H1 (cell line): ENCODE measurements at regions not wholly inside any gene's neighbourhood (a gene's known extent, or its start where the extent isn't known, plus 50 kb on each side); places are given as distances from the start of the nearest gene placed in this dataset.
"Not testable (repeated sequence)": the region's sequence is repeated elsewhere in the genome, so short reads cannot be mapped to it uniquely, and the experiment has no call there.

Source experiments
- GABPA ChIP-seq: IDR thresholded peaks from 2 replicates; pipeline ENCODE4 v1.6.1; 2011; ENCODE audit warnings: mild to moderate bottlenecking, low read length, moderate library complexity, borderline replicate concordance; ENCODE audit not compliant: insufficient read depth
- JUN ChIP-seq: IDR thresholded peaks from 2 replicates; pipeline ENCODE4 v1.6.1; 2011; ENCODE audit warnings: low read depth, mild to moderate bottlenecking, improper control_type of control experiment, low read length

DNA sequence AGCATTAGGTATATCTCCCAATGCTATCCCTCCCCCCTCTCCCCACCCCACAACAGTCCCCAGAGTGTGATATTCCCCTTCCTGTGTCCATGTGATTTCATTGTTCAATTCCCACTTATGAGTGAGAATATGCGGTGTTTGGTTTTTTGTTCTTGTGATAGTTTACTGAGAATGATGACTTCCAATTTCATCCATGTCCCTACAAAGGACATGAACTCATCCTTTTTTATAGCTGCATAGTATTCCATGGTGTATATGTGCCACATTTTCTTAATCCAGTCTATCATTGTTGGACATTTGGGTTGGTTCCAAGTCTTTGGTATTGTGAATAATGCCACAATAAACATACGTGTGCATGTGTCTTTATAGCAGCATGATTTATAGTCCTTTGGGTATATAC lies 194.6 kb upstream of the WSB1 start:
- TF ChIP-seq GABPA, JUN: not testable (repeated sequence)
